NCI-H146 treated with DMSO at 0.1 percent for 48 hours (cell line): ENCODE measurements at regions not wholly inside any gene's neighbourhood (a gene's known extent, or its start where the extent isn't known, plus 50 kb on each side); places are given as distances from the start of the nearest gene placed in this dataset.
A peak's percentile ranks its signal among the peaks of the same experiment; 100 is the strongest.

Source experiments
- DNase-seq: peaks from one replicate; lab custom pipeline; 2025; ENCODE audit not compliant: unreplicated experiment; lab: John Stamatoyannopoulos, UW

DNA sequence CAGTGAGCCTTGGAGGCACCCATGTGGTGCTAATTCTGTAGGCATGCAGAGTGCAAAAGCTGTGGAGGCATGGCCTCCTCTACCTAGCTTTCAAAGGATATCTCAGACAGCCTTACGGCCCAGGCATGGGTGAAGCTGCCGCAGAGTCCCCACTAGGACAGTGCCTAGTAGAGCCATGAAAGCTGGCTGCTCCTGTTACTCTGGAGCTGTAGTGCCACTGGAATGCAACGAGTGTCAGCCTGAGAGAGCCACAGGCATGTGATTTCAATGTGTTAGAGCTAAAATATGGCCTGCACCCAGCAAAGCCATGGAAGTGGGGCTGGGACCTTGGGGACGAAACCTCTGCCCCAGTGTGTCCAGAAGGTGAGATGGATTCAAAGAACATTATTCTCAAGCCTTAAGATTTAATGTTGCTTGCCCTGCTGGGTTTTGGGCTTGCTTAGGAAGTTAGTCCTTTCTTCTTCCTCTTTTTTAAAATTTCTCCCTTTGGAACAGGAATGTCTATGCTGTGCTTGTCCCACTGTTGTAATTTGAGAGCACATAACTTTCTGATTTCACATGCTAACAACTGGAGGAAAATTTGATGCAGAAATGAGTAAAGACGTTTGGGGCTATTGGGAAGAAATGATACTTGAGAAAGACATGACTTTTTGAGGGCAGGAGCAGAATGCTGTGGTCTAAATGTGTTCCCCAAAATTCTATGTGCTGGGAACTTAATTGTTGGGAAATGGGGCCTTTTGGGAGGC, 298.4 kb downstream of the PSAT1 start:
- DNase-seq, result no peak

DNA sequence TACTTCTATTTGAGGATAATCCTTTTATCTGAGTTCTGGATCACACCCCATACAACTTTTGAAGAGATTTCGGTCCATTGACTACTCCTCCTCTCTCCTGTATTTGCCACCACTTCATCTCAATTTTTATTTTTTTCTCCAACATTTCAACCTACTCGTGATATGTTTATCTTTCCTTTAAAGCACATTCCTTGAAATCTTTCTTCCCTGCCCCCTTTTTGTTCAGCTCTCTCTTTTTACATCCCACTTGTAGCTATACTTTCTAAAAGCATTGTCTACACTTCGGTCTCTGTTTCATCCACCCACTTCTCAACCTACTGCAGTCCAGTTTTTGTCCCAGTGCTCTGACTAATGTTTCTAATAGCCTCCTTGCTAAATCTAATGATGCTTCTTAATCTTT, 299.4 kb downstream of the PSAT1 start:
- DNase-seq, result no peak

DNA sequence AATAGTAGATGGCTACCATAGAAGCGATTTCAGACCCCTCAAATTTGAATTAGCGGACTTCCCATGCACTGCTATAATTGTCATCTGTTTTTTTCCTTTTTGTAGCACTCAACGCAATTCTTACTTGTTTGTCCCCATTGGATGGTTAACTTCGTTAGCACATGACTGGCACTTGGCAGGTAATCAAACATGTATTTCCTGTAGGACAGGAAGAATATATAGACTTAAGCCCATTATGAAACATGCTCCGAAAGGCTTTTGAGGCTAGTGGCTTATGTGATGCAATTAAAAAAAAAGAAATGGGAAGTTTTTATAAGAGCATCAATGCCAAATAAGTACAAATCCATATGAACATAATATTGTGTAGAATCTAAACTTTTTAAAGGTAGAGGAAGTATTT, 301.2 kb downstream of the PSAT1 start:
- no peak for DNase-seq

DNA sequence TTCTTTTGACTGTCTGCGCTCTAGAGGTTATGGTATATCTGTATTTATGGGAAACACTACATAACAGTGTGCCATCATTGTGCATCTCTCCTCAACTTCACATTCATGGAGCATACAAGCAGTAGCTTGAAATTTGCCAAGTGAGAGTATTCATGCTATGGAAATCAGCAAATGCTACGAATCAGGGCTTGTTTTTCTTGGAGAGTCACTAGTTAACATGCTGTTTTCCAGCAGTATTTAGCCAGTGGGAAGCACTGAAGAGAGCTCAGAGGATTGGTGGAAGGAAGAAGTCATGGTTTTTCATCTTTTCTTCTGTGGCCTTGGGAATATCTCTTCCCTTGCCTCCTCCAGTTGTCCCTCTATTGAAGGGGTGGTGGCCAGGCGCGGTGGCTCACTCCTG, 303.0 kb downstream of the PSAT1 start:
- no peak for DNase-seq

DNA sequence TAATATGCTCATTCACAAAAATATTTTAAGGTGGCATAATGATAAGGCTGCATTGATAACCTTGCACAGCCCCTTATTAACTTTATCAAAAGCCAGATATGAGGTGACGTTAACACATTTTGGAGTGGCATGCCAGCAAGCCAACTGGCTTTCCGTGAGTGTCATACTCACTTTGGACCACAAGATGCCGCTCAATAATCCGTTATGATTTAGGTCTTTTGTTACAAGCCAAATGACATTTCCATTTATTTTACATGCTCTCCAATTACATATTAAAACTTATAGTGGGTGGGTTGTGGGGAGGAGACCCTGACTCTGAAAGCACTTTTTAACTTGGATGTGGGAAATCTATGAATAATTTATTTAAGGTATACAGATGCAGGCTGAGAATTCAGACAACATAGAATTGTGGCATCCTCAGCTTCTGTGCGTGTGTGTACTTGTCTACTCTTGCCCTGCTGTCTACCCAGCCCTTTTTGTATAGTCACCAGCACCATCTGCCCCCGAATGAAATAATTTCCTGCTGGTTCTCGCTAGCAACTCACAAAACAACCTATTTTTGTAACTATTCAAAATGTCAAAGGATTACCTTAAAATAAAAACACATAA, 305.1 kb downstream of the PSAT1 start:
- DNase-seq, result peak; percentile 78

DNA sequence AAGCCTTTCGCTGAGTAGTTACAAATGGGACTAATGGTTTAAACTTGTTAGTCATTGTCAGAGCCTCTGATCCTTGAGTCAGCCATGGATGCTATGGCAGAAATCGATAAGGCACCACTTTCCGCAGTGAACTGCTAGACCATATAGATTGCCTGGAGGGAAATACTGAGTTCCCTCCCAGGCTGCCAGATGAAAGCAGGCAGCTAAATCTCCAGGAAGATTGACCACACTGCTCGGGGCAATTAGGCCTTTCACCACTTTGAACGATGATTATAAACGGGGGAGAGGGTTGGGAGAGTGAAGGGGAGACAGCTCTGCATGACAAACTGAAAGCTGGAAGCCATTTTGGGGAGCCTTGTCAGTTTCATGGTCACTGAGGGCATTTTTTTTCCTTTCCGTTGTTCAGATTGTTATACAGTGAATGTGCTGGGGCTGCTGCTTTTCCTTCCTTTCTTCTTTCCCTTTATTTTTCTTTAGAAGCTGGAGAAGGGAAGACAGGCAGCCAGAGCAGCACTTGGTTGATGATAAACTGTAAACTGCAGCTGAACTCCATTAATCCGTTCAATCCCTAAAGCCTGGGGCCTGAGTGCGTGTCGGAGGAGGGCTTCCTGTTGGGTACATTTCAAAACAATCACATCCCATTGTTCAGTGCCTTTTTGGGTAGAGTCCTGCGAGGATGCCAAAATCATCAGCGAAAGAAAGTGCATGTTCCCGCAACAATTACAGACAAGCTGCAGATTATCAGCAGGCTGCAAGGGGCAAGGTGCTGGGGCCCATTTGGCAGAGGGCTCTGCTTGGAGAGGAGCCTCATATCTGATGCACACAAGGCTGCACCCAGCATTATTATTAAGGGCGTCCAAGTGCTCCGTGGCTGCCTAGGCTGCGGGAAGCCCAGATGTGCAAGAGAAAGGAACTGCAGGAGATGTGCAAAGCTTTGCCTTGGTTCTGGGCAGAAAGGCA, 308.4 kb downstream of the PSAT1 start:
- DNase-seq, result peak; percentile 83

DNA sequence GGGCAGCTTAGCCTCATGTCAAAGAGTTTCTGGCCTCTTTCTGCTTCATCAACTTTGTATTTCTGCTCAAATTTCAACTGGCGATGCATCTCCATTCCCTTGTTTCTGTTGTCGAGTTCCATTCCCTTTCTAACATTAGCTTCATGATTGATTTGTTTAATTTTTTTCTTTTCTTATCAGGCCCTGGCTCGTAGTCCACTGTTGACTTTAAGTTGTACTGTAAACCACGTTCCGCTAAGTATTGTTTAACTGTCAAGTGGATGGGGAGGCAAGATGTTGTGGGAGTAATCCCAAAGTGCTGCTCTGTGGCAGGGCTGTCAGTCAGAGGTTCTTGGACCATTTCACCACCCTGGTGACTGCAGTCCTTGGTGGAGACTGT, 309.1 kb downstream of the PSAT1 start:
- DNase-seq, result no peak

DNA sequence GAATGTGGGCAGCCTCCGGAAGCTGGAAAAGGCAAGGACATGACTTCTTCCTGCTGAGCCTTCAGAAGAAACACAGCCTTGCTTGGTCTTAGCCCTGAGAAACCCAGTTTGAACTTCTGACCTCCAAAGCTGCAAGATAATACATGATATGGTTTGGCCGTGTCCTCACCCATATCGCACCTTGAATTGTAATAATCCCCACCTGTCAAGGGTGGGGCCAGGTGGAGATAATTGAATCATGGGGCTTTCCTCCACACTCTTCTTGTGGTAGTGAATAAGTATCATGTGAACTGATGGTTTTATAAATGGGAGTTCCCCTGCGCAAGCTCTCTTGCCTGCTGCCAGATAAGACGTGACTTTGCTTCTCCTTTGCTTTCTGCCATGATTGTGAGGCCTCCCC, 310.9 kb downstream of the PSAT1 start:
- no peak for DNase-seq

DNA sequence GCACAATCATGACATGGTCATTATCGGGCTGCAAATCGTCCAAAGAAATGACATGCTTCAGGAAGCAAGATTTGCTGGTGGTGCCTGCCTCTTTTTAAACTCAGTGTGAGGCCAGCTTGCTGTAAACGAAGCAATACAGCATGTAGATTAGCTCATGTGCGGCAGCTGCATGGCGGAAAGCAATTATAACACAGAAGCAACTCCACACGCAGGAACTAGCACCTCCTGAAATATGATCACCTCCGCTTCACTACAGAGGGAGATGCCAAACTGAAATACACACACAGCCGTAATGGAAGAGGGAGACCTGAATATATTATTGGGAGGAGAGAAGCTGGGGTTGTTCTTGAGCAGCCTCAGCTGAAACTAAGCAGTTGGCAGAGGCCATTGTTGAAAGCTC, 312.5 kb downstream of the PSAT1 start:
- peak; percentile 88 for DNase-seq

DNA sequence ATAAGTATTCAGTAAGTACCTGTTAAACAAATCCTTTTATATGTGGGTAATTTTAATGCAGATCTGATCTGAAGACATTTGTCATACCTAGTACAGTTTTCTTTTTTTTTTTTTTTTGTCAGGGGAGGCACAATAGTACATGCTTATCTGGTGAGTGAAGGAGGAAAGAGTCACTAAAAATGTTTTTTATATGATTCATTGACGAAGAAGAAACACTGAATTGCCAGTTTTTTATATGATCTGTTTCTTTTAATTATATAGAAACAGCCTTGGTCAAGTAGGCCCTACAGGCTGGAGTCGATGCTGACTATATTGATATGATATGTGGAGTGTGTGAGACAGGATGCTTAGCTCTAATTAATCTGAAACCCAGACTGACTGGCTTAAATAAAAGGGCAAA, 315.2 kb downstream of the PSAT1 start:
- no peak for DNase-seq

DNA sequence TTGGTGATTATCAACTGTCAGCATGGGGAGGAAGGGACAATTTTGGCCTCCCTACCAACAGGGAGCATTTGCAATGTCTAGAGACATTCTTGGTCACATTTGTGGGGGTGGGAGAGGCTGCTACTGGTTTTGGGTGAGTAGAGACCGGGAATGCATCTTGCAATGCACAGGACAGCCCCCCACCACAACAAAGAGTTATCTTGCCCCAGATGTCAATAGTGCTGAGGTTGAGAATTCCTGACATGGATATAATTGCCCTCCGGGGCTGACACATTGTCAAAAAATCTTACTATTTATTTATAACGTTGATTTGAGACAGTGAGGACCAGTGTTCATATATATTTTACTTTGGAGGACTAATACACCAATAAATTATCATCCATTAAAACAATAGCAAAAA, 316.1 kb downstream of the PSAT1 start:
- no peak for DNase-seq

DNA sequence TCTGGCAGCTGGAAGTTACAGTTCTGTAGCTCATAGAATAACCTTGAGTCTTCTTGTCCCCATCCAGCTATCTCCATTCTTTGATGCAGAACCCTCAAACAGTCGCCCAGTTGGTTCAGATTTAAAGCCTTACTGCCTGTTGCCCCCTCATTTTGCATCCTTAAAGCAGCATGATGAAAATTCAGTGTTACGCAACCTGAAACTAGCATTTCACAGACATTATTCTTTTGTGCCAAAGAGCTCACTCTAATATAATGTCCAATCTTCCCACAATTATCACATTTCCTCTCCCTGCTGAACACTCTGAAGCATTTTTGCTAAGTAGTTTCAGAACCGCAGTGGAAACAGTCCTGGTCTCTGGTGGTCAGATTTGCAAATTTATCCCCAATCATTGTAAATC, 318.0 kb downstream of the PSAT1 start:
- no peak for DNase-seq

DNA sequence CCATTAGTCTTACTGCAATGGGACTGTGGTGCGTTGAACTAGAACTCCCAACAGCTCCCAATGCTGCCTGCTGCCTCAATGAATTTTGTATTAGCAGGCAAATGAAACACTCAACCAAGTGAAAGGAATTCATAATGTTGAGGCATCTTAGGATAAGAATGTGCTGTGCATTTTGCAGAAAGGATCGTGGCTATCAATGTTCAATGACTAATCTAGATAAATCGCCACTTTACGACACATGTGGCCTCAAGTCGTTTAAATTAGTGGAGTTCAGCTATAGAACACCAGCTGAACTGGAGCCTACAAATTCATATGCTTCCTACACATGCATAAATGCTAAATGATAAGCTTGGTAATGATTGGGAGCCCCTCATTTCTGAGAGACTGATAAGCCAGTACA, 318.4 kb downstream of the PSAT1 start:
- no peak for DNase-seq

DNA sequence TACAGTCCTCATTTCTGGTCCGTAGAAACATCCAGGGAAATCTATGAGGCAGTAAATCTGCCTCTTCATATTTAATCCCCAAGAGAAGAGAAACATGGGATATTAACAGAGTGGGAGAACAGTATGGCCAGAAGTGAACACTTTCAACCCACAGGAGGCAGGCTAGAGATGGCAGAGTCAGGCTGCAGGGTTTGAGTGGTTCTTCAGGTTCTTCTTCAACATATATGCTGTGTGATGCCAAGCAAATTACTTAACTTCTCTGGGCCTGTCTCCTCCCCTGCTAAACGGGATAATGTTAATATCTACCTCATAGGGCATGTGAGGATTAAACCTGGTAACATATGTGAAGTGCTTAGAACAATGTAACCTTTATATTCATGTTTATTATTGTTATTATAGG, 321.8 kb downstream of the PSAT1 start:
- no peak for DNase-seq

DNA sequence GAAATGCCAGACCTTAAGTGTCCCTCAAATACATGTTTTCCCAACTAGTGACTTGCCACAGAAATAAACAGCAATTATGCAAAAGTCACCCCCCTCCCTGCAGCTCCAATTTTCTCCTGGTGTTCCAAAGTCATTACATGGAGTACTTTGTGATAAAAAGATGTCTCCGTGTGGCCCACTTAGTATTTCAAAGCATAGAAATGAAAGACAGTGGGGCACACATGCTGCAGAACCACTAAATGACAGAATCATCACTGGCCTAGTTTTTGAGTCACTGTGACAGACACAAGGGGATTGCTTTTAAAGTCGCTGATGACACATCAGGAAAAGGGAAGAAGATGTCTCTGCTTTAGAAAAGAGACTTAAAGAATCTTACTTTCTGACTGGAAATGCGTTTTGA, 323.4 kb downstream of the PSAT1 start:
- no peak for DNase-seq

DNA sequence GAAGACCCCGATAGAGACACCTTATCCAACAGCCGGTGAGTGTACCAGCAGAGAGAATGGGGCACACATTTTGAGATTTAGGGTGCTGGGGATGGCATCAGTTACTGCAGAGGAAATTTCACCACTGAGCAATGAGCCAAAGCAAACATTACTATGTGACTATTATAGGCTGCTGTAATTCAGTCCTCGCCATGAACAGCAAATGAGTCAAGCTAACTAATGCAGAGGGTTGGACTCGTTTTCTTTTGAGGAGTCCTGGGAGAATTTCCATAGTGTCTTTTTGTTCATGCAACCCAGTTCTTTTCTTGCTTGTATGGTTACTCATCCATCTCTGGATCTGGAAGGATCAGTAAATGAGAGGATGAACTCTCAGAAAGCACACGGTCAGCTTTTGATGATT, 323.8 kb downstream of the PSAT1 start:
- no peak for DNase-seq

DNA sequence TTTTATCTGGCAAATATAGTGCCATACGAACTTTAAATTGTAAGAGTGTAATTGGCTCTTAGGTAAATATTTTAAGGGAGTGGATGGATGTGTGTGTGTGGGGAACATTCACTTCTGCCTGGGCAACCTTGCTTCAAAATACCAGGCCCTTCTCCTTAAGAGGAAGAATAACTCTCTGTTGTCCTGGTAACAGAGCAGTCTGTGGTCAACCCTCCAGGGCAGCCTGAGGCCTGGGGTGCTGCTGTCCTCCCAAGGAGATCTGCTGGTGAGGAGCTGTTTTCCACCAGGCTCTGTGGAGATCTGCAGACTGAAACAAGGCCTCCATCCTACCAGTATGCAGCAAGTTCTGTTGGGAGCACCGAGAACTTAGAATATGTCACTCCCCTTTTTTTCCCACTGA, 325.2 kb downstream of the PSAT1 start:
- no peak for DNase-seq

DNA sequence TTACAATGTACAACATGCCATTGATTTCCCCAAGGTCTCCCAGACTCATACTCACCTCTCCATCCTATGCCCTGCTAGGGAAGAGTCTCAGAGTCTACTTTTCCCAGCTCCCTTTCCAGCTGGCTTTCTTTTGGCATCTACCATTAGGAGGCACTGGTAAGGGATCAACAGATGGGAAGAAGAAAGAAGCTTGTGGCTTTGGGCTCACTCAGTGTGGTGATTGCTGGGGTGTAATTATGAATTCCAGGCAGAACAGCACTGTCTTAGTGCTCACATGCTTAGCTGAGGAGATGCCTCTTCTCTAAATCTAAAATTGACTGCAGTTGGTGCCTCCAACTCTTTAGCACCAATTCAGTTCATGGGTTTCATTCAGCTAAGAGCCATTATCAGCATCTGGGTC, 330.0 kb downstream of the PSAT1 start:
- no peak for DNase-seq

DNA sequence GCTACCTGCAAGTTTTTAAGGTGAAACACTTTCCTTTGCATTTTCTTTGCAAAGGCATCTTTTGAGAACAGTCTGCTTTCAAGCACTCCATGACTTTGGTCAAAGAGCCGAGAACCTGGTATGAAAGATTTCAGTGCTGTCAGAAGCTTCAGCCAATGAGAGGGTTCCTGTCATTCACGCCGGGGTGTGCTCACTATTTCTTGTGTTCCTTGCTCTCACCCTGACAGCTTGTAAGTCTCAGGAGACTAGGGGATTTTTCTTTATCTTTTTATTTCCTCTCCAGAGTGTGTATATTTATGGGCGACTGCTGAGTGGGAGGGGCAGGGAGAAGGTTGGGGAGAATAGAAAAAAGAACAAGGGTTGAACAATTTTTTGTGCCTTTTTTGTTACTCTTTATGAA, 334.0 kb downstream of the PSAT1 start:
- no peak for DNase-seq

DNA sequence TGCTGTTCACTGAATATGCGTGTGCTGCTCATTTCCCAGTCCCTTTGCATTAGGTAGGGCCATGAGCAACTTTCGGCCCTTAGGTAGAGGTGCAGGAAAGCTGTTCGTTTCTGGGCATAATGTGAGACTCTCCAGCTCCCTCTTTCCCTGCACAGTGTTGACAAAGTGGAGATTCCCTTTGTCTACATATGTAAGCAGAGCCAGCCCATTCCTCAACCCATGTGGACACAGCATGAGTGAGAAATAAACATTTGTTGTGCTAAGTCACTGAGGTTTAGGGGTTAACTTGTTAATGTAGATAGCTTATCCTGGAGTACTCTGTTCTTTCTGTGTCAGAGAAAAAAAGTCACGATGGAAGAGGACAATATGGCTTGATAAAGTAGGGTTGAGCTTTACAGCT, 343.8 kb downstream of the PSAT1 start:
- DNase-seq, result no peak

DNA sequence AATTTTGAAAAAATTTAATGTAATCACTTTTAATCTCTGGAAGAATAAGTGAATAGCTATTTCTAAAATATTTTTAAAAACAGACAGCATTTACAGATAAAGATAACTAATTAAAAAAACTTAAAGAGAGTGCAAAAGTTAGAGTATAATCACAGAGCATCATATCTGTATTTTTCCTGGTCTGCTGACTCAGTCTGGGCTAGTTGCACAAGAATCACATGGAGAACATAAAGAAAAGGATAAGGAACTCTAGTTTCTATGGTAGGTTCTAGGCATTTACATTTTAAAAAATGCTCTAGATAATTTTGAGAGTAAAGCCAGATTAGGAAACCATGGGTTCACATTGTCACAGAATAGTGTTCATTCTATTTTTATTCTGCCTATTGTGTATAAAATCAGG, 347.4 kb downstream of the PSAT1 start:
- no peak for DNase-seq

DNA sequence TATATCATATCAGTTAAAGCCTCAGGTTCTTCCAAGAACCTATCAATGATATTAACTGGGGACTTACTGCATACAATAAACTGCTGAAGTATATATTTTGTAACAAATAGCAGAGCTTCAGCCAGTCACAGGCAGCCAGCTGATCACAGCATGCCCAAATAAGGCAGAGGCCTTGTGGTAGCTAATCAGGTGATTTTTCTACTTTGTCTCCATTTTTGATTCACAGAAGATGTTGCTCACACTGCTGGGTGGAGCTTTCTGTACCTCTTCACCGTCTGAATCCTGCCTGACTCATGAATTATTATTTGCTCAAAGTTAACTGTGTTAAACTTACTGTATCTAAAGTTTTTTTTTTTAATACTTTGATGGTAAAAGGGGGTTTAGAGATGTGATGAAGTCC, 357.4 kb downstream of the PSAT1 start:
- DNase-seq, result no peak
